ENCODE measurements at regions not wholly inside any gene's neighbourhood (a gene's known extent, or its start where the extent isn't known, plus 50 kb on each side); places are given as distances from the start of the nearest gene placed in this dataset.

GRCh38 chr6:93932175-93932574 is 512.8 kb upstream of the EPHA7 start:
- TF ChIP-seq, protein P1, sequence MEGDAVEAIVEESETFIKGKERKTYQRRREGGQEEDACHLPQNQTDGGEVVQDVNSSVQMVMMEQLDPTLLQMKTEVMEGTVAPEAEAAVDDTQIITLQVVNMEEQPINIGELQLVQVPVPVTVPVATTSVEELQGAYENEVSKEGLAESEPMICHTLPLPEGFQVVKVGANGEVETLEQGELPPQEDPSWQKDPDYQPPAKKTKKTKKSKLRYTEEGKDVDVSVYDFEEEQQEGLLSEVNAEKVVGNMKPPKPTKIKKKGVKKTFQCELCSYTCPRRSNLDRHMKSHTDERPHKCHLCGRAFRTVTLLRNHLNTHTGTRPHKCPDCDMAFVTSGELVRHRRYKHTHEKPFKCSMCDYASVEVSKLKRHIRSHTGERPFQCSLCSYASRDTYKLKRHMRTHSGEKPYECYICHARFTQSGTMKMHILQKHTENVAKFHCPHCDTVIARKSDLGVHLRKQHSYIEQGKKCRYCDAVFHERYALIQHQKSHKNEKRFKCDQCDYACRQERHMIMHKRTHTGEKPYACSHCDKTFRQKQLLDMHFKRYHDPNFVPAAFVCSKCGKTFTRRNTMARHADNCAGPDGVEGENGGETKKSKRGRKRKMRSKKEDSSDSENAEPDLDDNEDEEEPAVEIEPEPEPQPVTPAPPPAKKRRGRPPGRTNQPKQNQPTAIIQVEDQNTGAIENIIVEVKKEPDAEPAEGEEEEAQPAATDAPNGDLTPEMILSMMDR (optimal IDR thresholded peaks at IDR 0.05 in 1 of 3, IDR thresholded peaks at IDR 0.05 in 1 of 3, conservative IDR thresholded peaks at IDR 0.05 in 1 of 3; ENCODE audit: extremely low read depth in 1 of 3, insufficient read depth in 2 of 3, low read length in 3 of 3): no peak
- no peak for TF ChIP-seq EZH2 (IDR thresholded peaks at IDR 0.05; ENCODE audit: low read length)
